Endothelial cell of umbilical vein (primary cell): ENCODE measurements at regions not wholly inside any gene's neighbourhood (a gene's known extent, or its start where the extent isn't known, plus 50 kb on each side); places are given as distances from the start of the nearest gene placed in this dataset.

ENCODE experiments used
- BruUV-seq: library from RNA; stranded (reverse); fragments of 400-500 nt; replicated peaks from 2 replicates; lab custom pipeline; 2021; lab: Mats Ljungman, UMichigan
- CTCF ChIA-PET: fragments of 300-600, 350-600 bp; sonication (Branson Sonifier 250); formaldehyde crosslinking; loops from one replicate; lab custom pipeline; 2021; ENCODE audit warnings: antibody characterized with exemption, inconsistent platforms; lab: Charles Lee
- POLR2A ChIA-PET: fragments of 300-600, 350-600 bp; sonication (Branson Sonifier 250); formaldehyde crosslinking; loops from one replicate; lab custom pipeline; 2021; ENCODE audit warnings: antibody characterized with exemption, inconsistent platforms; lab: Charles Lee
- DNase-seq: peaks from one replicate; pipeline ENCODE4 v3.0.0-alpha.2; 2011; ENCODE audit warnings: low read depth, low spot score
- FAIRE-seq: peaks from 2 replicates; lab custom pipeline; 2011; peaks lifted over from hg19 to GRCh38; lab: Jason Lieb, UNC
- H2AFZ ChIP-seq: 2 replicates; pipeline ENCODE4 v1.6.0; 2012; ENCODE audit warnings: low read depth, low read length, control low read depth, inconsistent platforms
- H3K27ac ChIP-seq: 2 replicates; pipeline ENCODE4 v1.5.1; 2011; ENCODE audit warnings: low read depth, mild to moderate bottlenecking, control low read depth, low read length, moderate library complexity; ENCODE audit not compliant: insufficient read depth
- H3K27me3 ChIP-seq, 2 experiments: 2 replicates each; pipeline versions ENCODE4 v1.6.0 to v1.6.1; 2011; ENCODE audit warnings: low read length in 2 of 2, mixed read lengths in 1 of 2; ENCODE audit not compliant: control insufficient read depth in 2 of 2, insufficient read depth in 2 of 2
- H3K36me3 ChIP-seq, 2 experiments: 2 replicates in 1 of 2; 3 replicates in 1 of 2; pipeline ENCODE4 v1.5.1; 2011; ENCODE audit warnings: low read length in 2 of 2, mild to moderate bottlenecking in 1 of 2, moderate library complexity in 1 of 2; ENCODE audit not compliant: control insufficient read depth in 2 of 2, insufficient read depth in 2 of 2; ENCODE audit errors: extremely low read depth in 1 of 2
- H3K4me1 ChIP-seq: 3 replicates; pipeline ENCODE4 v1.5.1; 2011; ENCODE audit warnings: mild to moderate bottlenecking, low read length; ENCODE audit not compliant: control insufficient read depth, insufficient read depth; ENCODE audit errors: extremely low read depth
- H3K4me2 ChIP-seq: 2 replicates; pipeline ENCODE4 v1.6.1; 2011; ENCODE audit warnings: low read length, control low read depth, mixed read lengths; ENCODE audit not compliant: insufficient read depth
- H3K4me3 ChIP-seq, 3 experiments: fragments of 200-600 bp in 1 of 3; sonication (generic), shearing (Covaris generic) in 1 of 3; replicated peaks in 1 of 3; 2 replicates each; pipeline ENCODE4 v1.5.1; 2011 to 2016; ENCODE audit warnings: control low read depth in 3 of 3, low read length in 3 of 3, mild to moderate bottlenecking in 2 of 3, inconsistent platforms in 1 of 3, low read depth in 1 of 3, moderate library complexity in 1 of 3; ENCODE audit not compliant: insufficient read depth in 1 of 3
- H3K79me2 ChIP-seq: 2 replicates; pipeline ENCODE4 v1.6.0; 2012; ENCODE audit warnings: low read length, inconsistent platforms; ENCODE audit not compliant: control insufficient read depth, insufficient read depth
- H3K9ac ChIP-seq: replicated peaks from 2 replicates; pipeline ENCODE3; 2011; ENCODE audit warnings: low read length, control low read depth; ENCODE audit not compliant: insufficient read depth; ENCODE audit errors: extremely low read depth
- H3K9me1 ChIP-seq: replicated peaks from 3 replicates; pipeline ENCODE4 v1.6.0; 2011; ENCODE audit warnings: mild to moderate bottlenecking, low read length; ENCODE audit not compliant: control insufficient read depth, insufficient read depth; ENCODE audit errors: extremely low read depth
- H3K9me3 ChIP-seq: replicated peaks from 2 replicates; pipeline ENCODE4 v1.5.1; 2012; ENCODE audit warnings: low read length, inconsistent platforms; ENCODE audit not compliant: control insufficient read depth, insufficient read depth
- H4K20me1 ChIP-seq: replicated peaks from 2 replicates; pipeline ENCODE3; 2011; ENCODE audit warnings: mild to moderate bottlenecking, low read length; ENCODE audit not compliant: control insufficient read depth, insufficient read depth; ENCODE audit errors: extremely low read depth
- CTCF ChIP-seq, 2 donors: IDR thresholded peaks; 1 replicate in 1 of 2; 2 replicates in 1 of 2; pipeline ENCODE4 v1.5.1; 2011; ENCODE audit warnings: low read length in 2 of 2, mild to moderate bottlenecking in 2 of 2, moderate library complexity in 2 of 2, control low read depth in 1 of 2, inconsistent platforms in 1 of 2, low read depth in 1 of 2; ENCODE audit not compliant: insufficient read depth in 1 of 2; ENCODE audit errors: extremely low read depth in 1 of 2
- EZH2 ChIP-seq: IDR thresholded peaks from 2 replicates; pipeline ENCODE4 v1.6.1; 2012; ENCODE audit warnings: borderline replicate concordance, low read depth, mild to moderate bottlenecking, moderate library complexity, low read length, inconsistent platforms; ENCODE audit not compliant: severe bottlenecking
- FOS ChIP-seq: IDR thresholded peaks from 2 replicates; pipeline ENCODE4 v1.6.1; 2011; ENCODE audit warnings: mild to moderate bottlenecking, low read length, moderate library complexity, borderline replicate concordance; ENCODE audit not compliant: insufficient read depth
- GATA2 ChIP-seq: IDR thresholded peaks from 2 replicates; pipeline ENCODE4 v1.7.0; 2011; ENCODE audit warnings: low read depth, mild to moderate bottlenecking, moderate library complexity, mixed read lengths, low read length; ENCODE audit not compliant: insufficient read length, insufficient read depth
- JUN ChIP-seq: IDR thresholded peaks from 2 replicates; pipeline ENCODE4 v1.6.1; 2011; ENCODE audit warnings: borderline replicate concordance, low read depth; ENCODE audit not compliant: insufficient read length, insufficient read depth
- MAX ChIP-seq: IDR thresholded peaks from 2 replicates; pipeline ENCODE4 v1.6.1; 2011; ENCODE audit not compliant: insufficient read depth, insufficient read length
- MYC ChIP-seq: IDR thresholded peaks from one replicate; pipeline ENCODE4 v1.6.1; 2011; ENCODE audit warnings: mild to moderate bottlenecking, low read depth, low read length
- POLR2A ChIP-seq: IDR thresholded peaks from 2 replicates; pipeline ENCODE4 v1.6.1; 2012; ENCODE audit warnings: low read depth, mild to moderate bottlenecking, control low read depth, low read length
- POLR2AphosphoS5 ChIP-seq: IDR thresholded peaks from 2 replicates; pipeline ENCODE4 v1.6.1; 2012; ENCODE audit warnings: low read depth, mild to moderate bottlenecking, control low read depth, low read length, moderate library complexity; ENCODE audit not compliant: insufficient read depth
- dilution Hi-C: fragments of 300-500 bp; cut with MboI; formaldehyde crosslinking; loops from one replicate; pipeline ENCODE4 v1.15.0; 2019; ENCODE audit warnings: low sequenced_read_pairs; ENCODE audit not compliant: extremely low pct_ligation_motif_present
- intact Hi-C: fragments of 100-400 bp; cut with micrococcal nuclease; formaldehyde crosslinking; loops from one replicate; pipeline ENCODE4 v1.10.0; 2022

GRCh38 chr1:162952956-162953355, 92.0 kb upstream of the CCDC190 start:
- Histone ChIP-seq H3K27ac (no peak overlapping the region), H3K27me3 (no peaks in the 10 kb centered on the region), H3K9me3 (no peaks in the 10 kb centered on the region), H3K36me3 (no peaks in the 10 kb centered on the region), H3K79me2 (no peaks in the 10 kb centered on the region), H3K4me1 (peaks cover 10% of the 10 kb centered on the region), H2AFZ (no peak overlapping the region), H4K20me1 (no peaks in the 10 kb centered on the region), H3K9me1 (no peaks in the 10 kb centered on the region), H3K9ac (no peak overlapping the region), H3K4me3 (no peak overlapping the region), H3K4me2 (no peak overlapping the region)
- ChIA-PET CTCF (interaction anchor here (0.8 to 2.3 kb wide), 2 partner anchors 19 to 47 kb away, joined by 5 to 7 read pairs; no protein-coding TSS in a partner anchor), POLR2A (no interaction called here)
- dilution Hi-C loops: no loop called here
- no peak for FAIRE-seq
- no TSS peak for BruUV-seq
- intact Hi-C loops: no loop called here
- TF ChIP-seq FOS: no peak
- TF ChIP-seq GATA2: no peak
- no peak for TF ChIP-seq MYC
- no peak for TF ChIP-seq CTCF (IDR thresholded peaks at IDR 0.05; ENCODE audit: extremely low read depth in 1 of 2, insufficient read depth in 1 of 2, low read depth in 1 of 2, low read length in 2 of 2)
- TF ChIP-seq POLR2AphosphoS5: no peak
- no peak for TF ChIP-seq POLR2A
- no peak for TF ChIP-seq MAX
- no peak for TF ChIP-seq EZH2
- TF ChIP-seq JUN: no peak
- DNase-seq: no peak
